ENCODE measurements at regions not wholly inside any gene's neighbourhood (a gene's known extent, or its start where the extent isn't known, plus 50 kb on each side); places are given as distances from the start of the nearest gene placed in this dataset.

GRCh38 chr9:118321788-118322187 lies 617.6 kb downstream of the TLR4 start:
- Histone ChIP-seq H3K36me3 (ENCODE audit: insufficient read depth, low read length) (no peaks in the 10 kb centered on the region), H3K4me3 (ENCODE audit: low read length in 2 of 2) (no peak overlapping the region), H3K4me1 (ENCODE audit: insufficient read depth, low read length) (no peaks in the 10 kb centered on the region), H3K27ac (ENCODE audit: low read depth, low read length) (no peak overlapping the region), H3K9me3 (ENCODE audit: control insufficient read depth in 1 of 2, low read length in 2 of 2) (no peaks in the 10 kb centered on the region), H3K27me3 (ENCODE audit: insufficient read depth, low read length) (no peaks in the 10 kb centered on the region)
- CTCF ChIA-PET (ENCODE audit: partially characterized antibody), result interaction anchor here (1.4 kb wide), 1 partner anchor 63 kb away, joined by 4 read pairs; no protein-coding TSS in a partner anchor
- DNase-seq, result no peak
- Mint-ChIP-seq H3K4me3 (no peak overlapping the region), H3K36me3 (no peaks in the 10 kb centered on the region), H3K27me3 (no peaks in the 10 kb centered on the region), H3K9me3 (peaks cover 0 to 12% (median 2%) of the 10 kb centered on the region in 8 donors), H3K27ac (no peak overlapping the region), H3K4me1 (no peaks in the 10 kb centered on the region)
- intact Hi-C loops (cut with micrococcal nuclease), result no loop called here
- POLR2A ChIA-PET (ENCODE audit: partially characterized antibody), result no interaction called here

GRCh38 chr9:118324706-118325105 lies 620.5 kb downstream of the TLR4 start:
- H3K4me3 ChIP-seq (ENCODE audit: low read length in 2 of 2), result no peak overlapping the region
- Mint-ChIP-seq H3K36me3 (no peaks in the 10 kb centered on the region), H3K27me3 (no peaks in the 10 kb centered on the region), H3K27ac (no peak overlapping the region), H3K4me3 (no peak overlapping the region), H3K4me1 (no peaks in the 10 kb centered on the region), H3K9me3 (peaks cover 0 to 6% (median 3%) of the 10 kb centered on the region in 8 donors)
- H3K36me3 ChIP-seq (ENCODE audit: insufficient read depth, low read length), result no peaks in the 10 kb centered on the region
- CTCF ChIA-PET (ENCODE audit: partially characterized antibody), result no interaction called here
- no peaks in the 10 kb centered on the region for H3K4me1 ChIP-seq (ENCODE audit: insufficient read depth, low read length)
- POLR2A ChIA-PET (ENCODE audit: partially characterized antibody), result no interaction called here
- no peak for DNase-seq
- intact Hi-C loops (cut with micrococcal nuclease), result no loop called here
- H3K27me3 ChIP-seq (ENCODE audit: insufficient read depth, low read length), result no peaks in the 10 kb centered on the region
- no peak overlapping the region for H3K27ac ChIP-seq (ENCODE audit: low read depth, low read length)
- no peaks in the 10 kb centered on the region for H3K9me3 ChIP-seq (ENCODE audit: control insufficient read depth in 1 of 2, low read length in 2 of 2)

GRCh38 chr9:118325757-118326156 lies 621.6 kb downstream of the TLR4 start:
- H3K27ac Mint-ChIP-seq, result no peak overlapping the region
- no peaks in the 10 kb centered on the region for H3K27me3 Mint-ChIP-seq
- no peaks in the 10 kb centered on the region for H3K4me1 Mint-ChIP-seq
- peaks cover 0 to 6% (median 1%) of the 10 kb centered on the region in 8 donors for H3K9me3 Mint-ChIP-seq
- Histone ChIP-seq H3K27ac (ENCODE audit: low read depth, low read length) (no peak overlapping the region), H3K4me3 (ENCODE audit: low read length in 2 of 2) (no peak overlapping the region), H3K27me3 (ENCODE audit: insufficient read depth, low read length) (no peaks in the 10 kb centered on the region), H3K36me3 (ENCODE audit: insufficient read depth, low read length) (no peaks in the 10 kb centered on the region), H3K4me1 (ENCODE audit: insufficient read depth, low read length) (no peaks in the 10 kb centered on the region), H3K9me3 (ENCODE audit: control insufficient read depth in 1 of 2, low read length in 2 of 2) (no peaks in the 10 kb centered on the region)
- no peaks in the 10 kb centered on the region for H3K36me3 Mint-ChIP-seq
- intact Hi-C loops (cut with micrococcal nuclease), result no loop called here
- CTCF ChIA-PET (ENCODE audit: partially characterized antibody), result no interaction called here
- POLR2A ChIA-PET (ENCODE audit: partially characterized antibody), result no interaction called here
- no peak overlapping the region for H3K4me3 Mint-ChIP-seq
- DNase-seq, result no peak

- intact Hi-C loops (cut with micrococcal nuclease), result no loop called here
- Histone ChIP-seq H3K27ac (ENCODE audit: low read depth, low read length) (no peak overlapping the region), H3K4me1 (ENCODE audit: insufficient read depth, low read length) (no peaks in the 10 kb centered on the region), H3K9me3 (ENCODE audit: control insufficient read depth in 1 of 2, low read length in 2 of 2) (no peaks in the 10 kb centered on the region), H3K4me3 (ENCODE audit: low read length in 2 of 2) (no peak overlapping the region), H3K27me3 (ENCODE audit: insufficient read depth, low read length) (no peaks in the 10 kb centered on the region), H3K36me3 (ENCODE audit: insufficient read depth, low read length) (no peaks in the 10 kb centered on the region)
- ChIA-PET CTCF (ENCODE audit: partially characterized antibody) (no interaction called here), POLR2A (ENCODE audit: partially characterized antibody) (no interaction called here)
- Mint-ChIP-seq H3K4me3 (no peak overlapping the region), H3K36me3 (no peaks in the 10 kb centered on the region), H3K27ac (no peak overlapping the region), H3K27me3 (no peaks in the 10 kb centered on the region), H3K9me3 (peaks cover 0 to 6% (median 1%) of the 10 kb centered on the region in 8 donors), H3K4me1 (no peaks in the 10 kb centered on the region)
- no peak for DNase-seq
Measured at GRCh38 chr9:118326326-118326725, 622.1 kb downstream of the TLR4 start.

GRCh38 chr9:118330191-118330986 lies 626.2 kb downstream of the TLR4 start:
- POLR2A ChIA-PET (ENCODE audit: partially characterized antibody), result no interaction called here
- intact Hi-C loops (cut with micrococcal nuclease), result no loop called here
- peaks cover 0 to 8% (median under 1%) of the 10 kb centered on the region in 8 donors for H3K9me3 Mint-ChIP-seq

GRCh38 chr9:118331622-118332045 lies 627.4 kb downstream of the TLR4 start:
- H3K27ac ChIP-seq (ENCODE audit: low read depth, low read length), result no peak overlapping the region
- DNase-seq, result no peak
- no peaks in the 10 kb centered on the region for H3K27me3 ChIP-seq (ENCODE audit: insufficient read depth, low read length)
- H3K4me3 ChIP-seq (ENCODE audit: low read length in 2 of 2), result no peak overlapping the region
- CTCF ChIA-PET (ENCODE audit: partially characterized antibody), result no interaction called here
- no peaks in the 10 kb centered on the region for H3K9me3 ChIP-seq (ENCODE audit: control insufficient read depth in 1 of 2, low read length in 2 of 2)
- POLR2A ChIA-PET (ENCODE audit: partially characterized antibody), result no interaction called here
- Mint-ChIP-seq H3K36me3 (no peaks in the 10 kb centered on the region), H3K4me1 (no peaks in the 10 kb centered on the region), H3K9me3 (peaks cover 0 to 6% (median 0%) of the 10 kb centered on the region in 8 donors), H3K27me3 (no peaks in the 10 kb centered on the region), H3K27ac (no peak overlapping the region), H3K4me3 (no peak overlapping the region)
- intact Hi-C loops (cut with micrococcal nuclease), result no loop called here
- no peaks in the 10 kb centered on the region for H3K4me1 ChIP-seq (ENCODE audit: insufficient read depth, low read length)
- no peaks in the 10 kb centered on the region for H3K36me3 ChIP-seq (ENCODE audit: insufficient read depth, low read length)

More at GRCh38 chr9:118330191-118330986, 626.2 kb downstream of the TLR4 start:
- Histone ChIP-seq H3K27me3 (ENCODE audit: insufficient read depth, low read length) (no peaks in the 10 kb centered on the region), H3K4me3 (ENCODE audit: low read length in 2 of 2) (no peak overlapping the region), H3K4me1 (ENCODE audit: insufficient read depth, low read length) (no peaks in the 10 kb centered on the region), H3K9me3 (ENCODE audit: control insufficient read depth in 1 of 2, low read length in 2 of 2) (no peaks in the 10 kb centered on the region), H3K27ac (ENCODE audit: low read depth, low read length) (no peak overlapping the region), H3K36me3 (ENCODE audit: insufficient read depth, low read length) (no peaks in the 10 kb centered on the region)
- no peak overlapping the region for H3K27ac Mint-ChIP-seq
- no peaks in the 10 kb centered on the region for H3K27me3 Mint-ChIP-seq
- H3K4me1 Mint-ChIP-seq, result no peaks in the 10 kb centered on the region
- no peaks in the 10 kb centered on the region for H3K36me3 Mint-ChIP-seq
- CTCF ChIA-PET (ENCODE audit: partially characterized antibody), result no interaction called here
- DNase-seq, result no peak
- no peak overlapping the region for H3K4me3 Mint-ChIP-seq

- H3K9me3 ChIP-seq (ENCODE audit: control insufficient read depth in 1 of 2, low read length in 2 of 2), result no peaks in the 10 kb centered on the region
- H3K4me3 Mint-ChIP-seq, result no peak overlapping the region
- no peak overlapping the region for H3K4me3 ChIP-seq (ENCODE audit: low read length in 2 of 2)
- no peak overlapping the region for H3K27ac Mint-ChIP-seq
- no peak for DNase-seq
- ChIA-PET POLR2A (ENCODE audit: partially characterized antibody) (no interaction called here), CTCF (ENCODE audit: partially characterized antibody) (no interaction called here)
- no peaks in the 10 kb centered on the region for H3K27me3 Mint-ChIP-seq
- no peaks in the 10 kb centered on the region for H3K27me3 ChIP-seq (ENCODE audit: insufficient read depth, low read length)
- H3K36me3 Mint-ChIP-seq, result no peaks in the 10 kb centered on the region
- H3K4me1 Mint-ChIP-seq, result no peaks in the 10 kb centered on the region
- intact Hi-C loops (cut with micrococcal nuclease), result no loop called here
- H3K4me1 ChIP-seq (ENCODE audit: insufficient read depth, low read length), result no peaks in the 10 kb centered on the region
- H3K9me3 Mint-ChIP-seq, result peaks cover 0 to 4% (median under 1%) of the 10 kb centered on the region in 8 donors
- no peak overlapping the region for H3K27ac ChIP-seq (ENCODE audit: low read depth, low read length)
- H3K36me3 ChIP-seq (ENCODE audit: insufficient read depth, low read length), result no peaks in the 10 kb centered on the region
Measured at GRCh38 chr9:118336250-118336942, 632.2 kb downstream of the TLR4 start.

Measured in CD4-positive, alpha-beta memory T cell (primary cell).